Choroid plexus epithelial cell (primary cell): ENCODE measurements at regions not wholly inside any gene's neighbourhood (a gene's known extent, or its start where the extent isn't known, plus 50 kb on each side); places are given as distances from the start of the nearest gene placed in this dataset.

Experiments
- DNase-seq: peaks from one replicate; pipeline ENCODE4 v3.0.0-alpha.2; 2010; ENCODE audit warnings: low read depth
- H3K4me3 ChIP-seq: 2 replicates; pipeline ENCODE4 v1.5.1; 2011; ENCODE audit warnings: low read depth, mild to moderate bottlenecking, control low read depth, low read length, moderate library complexity
- TF ChIP-seq, protein P1 (sequence below): conservative IDR thresholded peaks from 2 replicates; pipeline ENCODE4 v1.5.1; 2011; ENCODE audit warnings: low read depth, mild to moderate bottlenecking, control low read depth, inconsistent platforms, low read length, moderate library complexity

DNA sequence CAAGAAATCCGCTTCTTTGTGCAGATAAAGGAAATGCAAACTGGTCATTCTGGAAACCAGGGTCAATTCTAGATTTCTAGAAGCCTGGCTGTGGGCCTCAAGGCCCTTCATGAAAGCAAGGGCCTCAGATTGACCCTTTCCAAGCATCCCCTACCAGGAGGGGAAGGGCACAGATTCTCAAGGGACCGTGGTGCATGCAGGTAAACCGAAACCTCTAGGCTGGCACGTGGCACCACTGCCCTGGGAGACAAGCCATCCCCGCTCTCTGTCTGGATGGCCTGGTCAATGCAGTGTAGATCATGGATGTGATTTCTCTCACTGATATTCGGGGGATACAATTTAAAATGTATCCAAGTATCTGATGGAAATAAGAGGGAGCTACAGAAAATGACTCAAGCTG lies 69.4 kb downstream of the TOMM20 start:
- TF ChIP-seq, protein P1, sequence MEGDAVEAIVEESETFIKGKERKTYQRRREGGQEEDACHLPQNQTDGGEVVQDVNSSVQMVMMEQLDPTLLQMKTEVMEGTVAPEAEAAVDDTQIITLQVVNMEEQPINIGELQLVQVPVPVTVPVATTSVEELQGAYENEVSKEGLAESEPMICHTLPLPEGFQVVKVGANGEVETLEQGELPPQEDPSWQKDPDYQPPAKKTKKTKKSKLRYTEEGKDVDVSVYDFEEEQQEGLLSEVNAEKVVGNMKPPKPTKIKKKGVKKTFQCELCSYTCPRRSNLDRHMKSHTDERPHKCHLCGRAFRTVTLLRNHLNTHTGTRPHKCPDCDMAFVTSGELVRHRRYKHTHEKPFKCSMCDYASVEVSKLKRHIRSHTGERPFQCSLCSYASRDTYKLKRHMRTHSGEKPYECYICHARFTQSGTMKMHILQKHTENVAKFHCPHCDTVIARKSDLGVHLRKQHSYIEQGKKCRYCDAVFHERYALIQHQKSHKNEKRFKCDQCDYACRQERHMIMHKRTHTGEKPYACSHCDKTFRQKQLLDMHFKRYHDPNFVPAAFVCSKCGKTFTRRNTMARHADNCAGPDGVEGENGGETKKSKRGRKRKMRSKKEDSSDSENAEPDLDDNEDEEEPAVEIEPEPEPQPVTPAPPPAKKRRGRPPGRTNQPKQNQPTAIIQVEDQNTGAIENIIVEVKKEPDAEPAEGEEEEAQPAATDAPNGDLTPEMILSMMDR = no peak
- no peak for DNase-seq
- H3K4me3 ChIP-seq = no peak overlapping the region

DNA sequence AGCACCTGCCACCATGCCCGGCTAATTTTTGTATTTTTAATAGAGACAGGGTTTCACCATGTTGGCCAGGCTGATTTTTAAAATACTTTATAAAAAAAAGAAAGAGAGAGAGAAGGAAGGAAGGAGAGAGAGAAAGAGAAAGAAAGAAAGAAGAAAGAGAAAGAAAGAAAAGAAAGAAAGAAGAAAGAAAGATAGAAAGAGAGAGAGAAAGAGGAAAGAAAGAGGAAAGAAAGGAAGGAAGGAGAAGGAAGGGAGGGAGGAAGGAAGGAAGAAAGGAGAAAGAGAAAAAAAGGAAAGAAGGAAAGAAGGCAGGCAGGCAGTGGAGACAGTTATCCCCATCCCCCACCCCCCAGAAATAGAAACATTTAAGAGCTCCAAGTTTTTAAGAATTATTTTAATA lies 69.9 kb downstream of the TOMM20 start:
- no peak overlapping the region for H3K4me3 ChIP-seq
- no peak for DNase-seq
- TF ChIP-seq, protein P1 = no peak

DNA sequence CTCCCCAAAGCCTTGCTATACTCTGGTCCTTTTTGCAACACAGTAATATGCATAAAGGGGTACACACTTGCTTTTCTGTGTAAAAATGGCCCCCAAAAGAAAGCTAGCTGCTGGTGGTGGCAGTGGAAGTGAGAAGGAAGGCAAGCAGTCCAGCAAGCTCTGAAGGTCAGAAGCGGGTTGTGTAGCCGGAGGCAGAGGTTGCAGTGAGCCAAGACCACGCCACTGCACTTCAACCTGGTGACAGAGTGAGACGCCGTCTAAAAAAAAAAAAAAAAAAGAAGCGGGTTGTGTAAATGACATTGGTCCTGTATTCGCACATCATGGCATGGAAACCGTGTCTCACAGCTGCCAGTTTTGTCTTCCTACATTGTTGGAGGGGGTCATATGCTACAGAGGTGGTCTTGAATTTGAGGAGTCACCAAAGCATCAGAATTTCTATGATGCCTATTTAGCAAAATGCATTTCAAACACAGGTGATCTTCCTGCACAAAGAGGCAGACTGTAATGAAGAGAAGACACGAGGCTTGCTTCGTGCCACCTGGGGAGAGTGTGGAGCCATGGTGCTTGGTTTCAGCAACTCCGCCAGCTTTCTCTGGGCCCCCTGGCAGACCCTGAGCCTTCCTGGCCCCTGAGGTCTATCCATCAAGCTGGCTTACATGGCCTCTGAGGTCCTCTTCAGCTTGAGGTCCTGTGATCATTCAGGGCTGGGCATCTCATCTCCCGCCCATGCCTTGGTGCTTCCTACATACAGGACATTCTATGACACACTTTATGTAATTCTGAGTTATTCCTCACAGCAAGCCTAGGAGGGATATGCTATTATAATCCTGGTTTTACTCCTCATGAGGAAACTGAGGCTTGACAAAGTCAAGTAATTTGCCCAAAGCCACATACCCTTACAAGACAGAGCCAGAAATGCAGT lies 71.0 kb downstream of the TOMM20 start:
- DNase-seq = no peak
- TF ChIP-seq, protein P1 = no peak
- no peak overlapping the region for H3K4me3 ChIP-seq

DNA sequence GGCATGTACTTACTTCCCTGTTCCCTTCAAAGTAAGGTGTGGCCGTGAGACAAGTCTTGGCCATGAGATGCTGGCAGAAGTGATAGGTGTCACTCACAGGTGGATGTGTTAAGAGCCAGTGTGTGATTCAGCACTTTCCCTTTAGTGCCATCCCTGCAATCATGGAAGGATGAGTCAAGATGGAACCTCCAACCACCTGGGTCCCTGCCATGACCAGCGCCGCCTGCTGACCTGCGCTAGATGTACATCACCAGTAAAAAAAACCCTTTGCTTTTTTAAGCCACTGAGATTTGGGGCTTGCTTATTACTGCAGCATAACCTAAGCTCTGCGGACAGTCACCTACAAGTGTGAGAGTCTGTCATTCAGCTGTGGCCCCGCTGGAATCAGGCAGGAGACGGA lies 71.7 kb downstream of the TOMM20 start:
- TF ChIP-seq, protein P1 = no peak
- H3K4me3 ChIP-seq = no peak overlapping the region
- DNase-seq = no peak

DNA sequence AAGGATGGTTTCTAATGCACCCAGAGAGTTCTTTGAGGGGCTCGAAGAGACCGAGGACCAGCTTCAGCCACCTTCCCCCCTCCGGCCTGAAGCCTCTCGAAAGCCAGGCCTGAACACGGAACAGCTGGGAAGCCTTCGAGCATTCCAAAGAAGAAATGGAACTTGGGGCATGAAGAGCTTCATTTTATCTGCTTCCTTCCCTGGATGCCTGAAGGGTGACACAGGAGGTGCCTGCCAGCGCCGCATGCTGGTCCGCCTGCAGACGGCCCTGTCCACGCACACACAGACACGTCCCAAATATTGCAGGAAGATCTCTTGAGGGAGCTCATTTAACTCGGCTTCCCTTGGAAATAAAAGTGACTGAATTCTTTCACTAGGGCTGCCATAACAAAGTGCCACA lies 73.7 kb downstream of the TOMM20 start:
- DNase-seq = no peak
- H3K4me3 ChIP-seq = no peak overlapping the region
- TF ChIP-seq, protein P1 = no peak

DNA sequence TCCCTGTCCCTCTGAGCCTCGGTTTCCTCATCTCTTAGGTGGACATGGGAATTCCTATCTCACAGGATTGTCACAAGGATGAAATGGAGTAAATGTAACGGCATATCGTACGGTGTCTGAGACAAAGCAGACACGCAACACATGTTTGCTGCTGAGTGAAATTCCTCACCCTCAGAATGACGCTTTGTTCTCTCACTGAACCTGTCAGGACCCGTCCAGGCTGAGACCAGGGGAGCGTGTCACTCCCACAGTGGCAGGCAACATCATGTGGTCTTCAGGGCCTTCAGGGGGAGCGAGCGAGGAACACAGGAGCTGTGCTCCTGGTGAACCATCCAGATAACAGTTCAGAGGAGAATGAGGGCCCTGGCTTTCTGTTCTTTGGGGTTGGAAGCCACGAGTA lies 74.2 kb downstream of the TOMM20 start:
- TF ChIP-seq, protein P1 = no peak
- DNase-seq = no peak
- no peak overlapping the region for H3K4me3 ChIP-seq
